Esophagus squamous epithelium (tissue), 5 donors: ENCODE measurements at regions not wholly inside any gene's neighbourhood (a gene's known extent, or its start where the extent isn't known, plus 50 kb on each side); places are given as distances from the start of the nearest gene placed in this dataset.

Source experiments
- DNase-seq: peaks from one replicate; lab custom pipeline; 2025; lab: John Stamatoyannopoulos, UW
- H3K27ac ChIP-seq, 4 donors: fragments of 200-600 bp; sonication (generic); one replicate each; pipeline ENCODE4 v1.5.1; 2016 to 2019; ENCODE audit warnings: mild to moderate bottlenecking in 1 of 4
- H3K27me3 ChIP-seq, 4 donors: fragments of 200-600 bp; sonication (generic); 1 replicate in 3 of 4; 2 replicates in 1 of 4; pipeline versions ENCODE4 v1.5.1 to v1.6.0; 2017 to 2021; ENCODE audit warnings: antibody characterized with exemption in 1 of 4
- H3K36me3 ChIP-seq, 3 donors: fragments of 200-600 bp; sonication (generic); one replicate each; pipeline ENCODE4 v1.5.1; 2016 to 2019
- H3K4me1 ChIP-seq, 3 donors: fragments of 200-600 bp; sonication (generic); one replicate each; pipeline ENCODE4 v1.5.1; 2017 to 2019
- H3K4me3 ChIP-seq, 4 donors: fragments of 200-600 bp; sonication (generic); 1 replicate in 3 of 4; 2 replicates in 1 of 4; pipeline ENCODE4 v1.5.1; 2016 to 2019; ENCODE audit warnings: mild to moderate bottlenecking in 2 of 4, moderate library complexity in 1 of 4
- H3K9me3 ChIP-seq, 3 donors: fragments of 200-600 bp; sonication (generic); one replicate each; pipeline ENCODE4 v1.5.1; 2016 to 2019
- POLR2A ChIP-seq, 4 donors: fragments of 450-650 bp; IDR thresholded peaks; one replicate each; pipeline ENCODE4 v1.6.1; 2017; ENCODE audit warnings: antibody characterized with exemption in 4 of 4, mild to moderate bottlenecking in 4 of 4, moderate library complexity in 3 of 4
- WGBS, 2 donors: methylation state at CpG; one replicate each; pipeline ENCODE4 v1.1.5; 2018; 5-methylcytosine and 5-hydroxymethylcytosine counted together
- intact Hi-C: fragments of 100-400 bp; cut with DNase I; formaldehyde crosslinking; loops from one replicate; pipeline ENCODE4 v1.15.0; 2022
- TF ChIP-seq, protein P1 (sequence below), 6 experiments: fragments of 450-650 bp in 4 of 6; fragments of 200-600 bp in 2 of 6; sonication (generic) in 2 of 6; IDR thresholded peaks; one replicate each; pipeline ENCODE4 v1.5.1; 2016 to 2019; ENCODE audit warnings: antibody characterized with exemption in 6 of 6, mild to moderate bottlenecking in 4 of 6, moderate library complexity in 4 of 6
- donor health status: DM: yes; HTN: yes; CAD: no.

DNA sequence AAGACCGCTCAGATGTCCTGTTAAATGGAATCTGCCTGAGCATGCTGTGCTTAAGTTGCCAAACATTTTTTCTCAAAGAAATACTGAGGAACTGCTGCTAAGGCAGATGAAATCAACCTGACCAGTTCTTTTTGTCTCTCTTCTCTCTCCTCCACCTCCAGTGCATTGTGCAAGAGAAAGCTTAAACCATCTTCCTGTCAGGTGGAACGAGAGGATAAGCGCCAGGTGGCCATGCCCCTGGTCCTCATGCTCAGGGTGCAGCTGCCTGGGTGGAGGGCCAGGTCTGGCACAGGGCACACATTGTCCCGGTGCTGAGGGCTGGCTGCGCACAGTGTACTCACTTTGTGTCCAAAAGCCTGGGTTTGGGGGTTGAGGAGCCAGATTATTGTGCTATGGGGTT, 176.2 kb upstream of the TP63 start:
- Histone ChIP-seq H3K36me3 (no peaks in the 10 kb centered on the region), H3K4me1 (peaks cover 0 to 38% (median 0%) of the 10 kb centered on the region in 3 donors), H3K4me3 (no peak overlapping the region), H3K9me3 (no peaks in the 10 kb centered on the region), H3K27ac (peak overlapping the region in 3 of 4 donors; percentile 42 to 45 (median 45)), H3K27me3 (no peaks in the 10 kb centered on the region)
- TF ChIP-seq POLR2A (IDR thresholded peaks at IDR 0.05) = no peak
- TF ChIP-seq, protein P1, sequence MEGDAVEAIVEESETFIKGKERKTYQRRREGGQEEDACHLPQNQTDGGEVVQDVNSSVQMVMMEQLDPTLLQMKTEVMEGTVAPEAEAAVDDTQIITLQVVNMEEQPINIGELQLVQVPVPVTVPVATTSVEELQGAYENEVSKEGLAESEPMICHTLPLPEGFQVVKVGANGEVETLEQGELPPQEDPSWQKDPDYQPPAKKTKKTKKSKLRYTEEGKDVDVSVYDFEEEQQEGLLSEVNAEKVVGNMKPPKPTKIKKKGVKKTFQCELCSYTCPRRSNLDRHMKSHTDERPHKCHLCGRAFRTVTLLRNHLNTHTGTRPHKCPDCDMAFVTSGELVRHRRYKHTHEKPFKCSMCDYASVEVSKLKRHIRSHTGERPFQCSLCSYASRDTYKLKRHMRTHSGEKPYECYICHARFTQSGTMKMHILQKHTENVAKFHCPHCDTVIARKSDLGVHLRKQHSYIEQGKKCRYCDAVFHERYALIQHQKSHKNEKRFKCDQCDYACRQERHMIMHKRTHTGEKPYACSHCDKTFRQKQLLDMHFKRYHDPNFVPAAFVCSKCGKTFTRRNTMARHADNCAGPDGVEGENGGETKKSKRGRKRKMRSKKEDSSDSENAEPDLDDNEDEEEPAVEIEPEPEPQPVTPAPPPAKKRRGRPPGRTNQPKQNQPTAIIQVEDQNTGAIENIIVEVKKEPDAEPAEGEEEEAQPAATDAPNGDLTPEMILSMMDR (IDR thresholded peaks at IDR 0.05) = no peak
- 42 to 47% methylated on average over 1 to 5 of the region's 5 CpGs for WGBS, 2 donors
- intact Hi-C loops = no loop called here
- DNase-seq = no peak

DNA sequence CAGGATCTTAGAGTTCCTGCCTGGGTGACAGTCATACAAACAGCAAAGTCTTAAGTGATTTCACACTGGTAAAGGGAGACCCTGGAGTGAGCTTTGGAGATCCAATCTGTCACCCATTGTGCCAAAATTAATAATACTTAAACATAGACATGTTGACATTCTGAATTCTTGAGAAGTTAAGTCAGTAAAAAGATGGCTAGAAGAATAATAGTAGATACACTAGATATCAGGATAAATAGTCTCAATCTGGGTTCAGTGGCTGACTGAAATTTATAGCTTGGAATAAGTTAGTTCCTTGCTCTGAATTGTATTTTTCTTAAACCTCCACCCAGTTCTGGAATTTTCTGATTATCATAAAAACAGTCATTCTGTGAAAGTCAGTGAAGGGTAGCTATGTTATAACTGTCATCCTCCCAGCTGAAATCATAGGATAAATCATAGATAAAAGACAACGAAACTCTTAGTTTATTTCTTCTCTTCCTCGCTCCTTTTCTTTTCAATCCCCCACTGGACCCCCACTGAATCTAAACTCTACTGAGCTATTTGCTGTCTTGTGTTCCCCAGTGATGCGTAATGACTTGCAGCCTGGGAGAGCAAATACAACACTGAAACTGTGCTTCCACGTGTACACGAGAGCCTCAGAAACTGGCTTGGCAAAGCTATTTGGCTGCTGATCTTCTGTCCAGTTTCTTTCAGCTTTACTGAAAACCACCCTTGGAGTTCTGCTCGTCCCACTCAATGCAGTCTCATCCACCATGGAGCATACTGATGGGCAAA, 175.4 kb upstream of the TP63 start:
- DNase-seq = no peak
- no peaks in the 10 kb centered on the region for H3K27me3 ChIP-seq
- WGBS, 2 donors = 72 to 77% methylated on average over 5 to 6 of the region's 6 CpGs
- peaks cover 0 to 37% (median 0%) of the 10 kb centered on the region in 3 donors for H3K4me1 ChIP-seq
- no peaks in the 10 kb centered on the region for H3K36me3 ChIP-seq
- H3K9me3 ChIP-seq = no peaks in the 10 kb centered on the region
- peak overlapping the region in 1 of 4 donors; percentile 45 for H3K27ac ChIP-seq
- H3K4me3 ChIP-seq = no peak overlapping the region
- TF ChIP-seq, protein P1 (IDR thresholded peaks at IDR 0.05) = no peak
- TF ChIP-seq POLR2A (IDR thresholded peaks at IDR 0.05) = no peak
- intact Hi-C loops = no loop called here

DNA sequence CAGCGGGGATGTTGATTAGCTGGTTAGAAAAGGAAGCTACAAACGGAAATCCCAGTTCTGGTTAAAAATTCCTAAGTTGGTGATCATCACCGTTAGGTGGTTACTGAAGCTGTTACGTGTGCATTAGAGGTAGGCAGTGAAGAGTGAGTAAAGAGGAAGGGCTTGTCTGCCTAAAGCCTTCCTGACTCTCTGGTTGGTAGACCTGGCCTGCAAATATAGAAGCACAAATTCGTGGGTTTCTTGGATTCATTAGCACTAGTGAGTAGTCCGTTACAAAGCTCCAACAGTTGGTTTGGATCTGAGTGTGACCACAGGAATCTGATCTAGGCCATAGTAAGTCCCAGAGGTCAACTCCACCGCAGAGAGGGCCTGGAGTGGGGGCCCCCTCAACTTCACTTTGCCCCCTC, 174.0 kb upstream of the TP63 start:
- Histone ChIP-seq H3K27me3 (no peaks in the 10 kb centered on the region), H3K27ac (no peak overlapping the region), H3K4me3 (no peak overlapping the region), H3K4me1 (peaks cover 0 to 28% (median 0%) of the 10 kb centered on the region in 3 donors), H3K9me3 (no peaks in the 10 kb centered on the region), H3K36me3 (no peaks in the 10 kb centered on the region)
- no peak for TF ChIP-seq POLR2A (IDR thresholded peaks at IDR 0.05)
- TF ChIP-seq, protein P1 (IDR thresholded peaks at IDR 0.05) = no peak
- WGBS, 2 donors = 80 to 82% methylated on average over 7 of the region's 7 CpGs
- intact Hi-C loops = no loop called here
- no peak for DNase-seq

DNA sequence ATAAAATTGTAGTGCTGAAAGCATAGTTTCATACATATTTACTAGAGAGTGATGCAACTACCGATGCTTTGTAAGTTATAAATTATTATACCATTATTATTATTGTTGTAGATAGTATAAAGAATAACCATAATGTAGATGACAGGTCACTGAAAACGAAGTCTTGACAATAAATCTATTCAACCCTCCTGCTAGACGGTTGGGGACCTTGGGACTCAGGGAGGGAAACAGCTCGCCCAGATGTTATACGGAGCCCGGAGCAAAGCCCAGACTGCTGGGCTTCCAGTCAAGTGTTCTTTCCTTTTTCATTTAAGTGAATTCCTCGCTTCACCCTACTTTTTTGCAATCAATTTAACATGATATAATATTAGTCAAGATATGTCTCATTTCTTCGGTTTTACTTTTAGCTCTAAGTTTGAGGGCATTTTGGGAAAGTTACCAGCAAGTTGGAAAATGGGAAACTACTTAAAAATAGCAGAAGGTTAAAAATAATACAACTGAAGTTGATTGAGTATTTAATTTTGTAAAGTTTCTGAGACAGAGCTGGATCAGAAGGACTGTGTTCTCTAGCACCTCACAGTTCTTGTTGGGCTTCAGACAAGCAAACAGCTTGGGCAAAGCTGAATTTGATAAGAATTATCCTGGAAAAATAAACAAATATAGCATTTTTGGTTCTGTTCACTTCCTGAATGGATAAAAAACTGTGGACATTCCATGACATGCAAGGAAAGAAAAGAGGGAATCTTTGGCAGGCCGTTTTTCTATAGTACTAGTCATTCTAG, 173.4 kb upstream of the TP63 start:
- Histone ChIP-seq H3K27ac (no peak overlapping the region), H3K9me3 (no peaks in the 10 kb centered on the region), H3K4me1 (peaks cover 0 to 28% (median 0%) of the 10 kb centered on the region in 3 donors), H3K4me3 (no peak overlapping the region), H3K27me3 (no peaks in the 10 kb centered on the region), H3K36me3 (no peaks in the 10 kb centered on the region)
- intact Hi-C loops = no loop called here
- TF ChIP-seq, protein P1 (IDR thresholded peaks at IDR 0.05) = no peak
- TF ChIP-seq POLR2A (IDR thresholded peaks at IDR 0.05) = no peak
- DNase-seq = no peak
- 79 to 86% methylated on average over 9 of the region's 9 CpGs for WGBS, 2 donors

DNA sequence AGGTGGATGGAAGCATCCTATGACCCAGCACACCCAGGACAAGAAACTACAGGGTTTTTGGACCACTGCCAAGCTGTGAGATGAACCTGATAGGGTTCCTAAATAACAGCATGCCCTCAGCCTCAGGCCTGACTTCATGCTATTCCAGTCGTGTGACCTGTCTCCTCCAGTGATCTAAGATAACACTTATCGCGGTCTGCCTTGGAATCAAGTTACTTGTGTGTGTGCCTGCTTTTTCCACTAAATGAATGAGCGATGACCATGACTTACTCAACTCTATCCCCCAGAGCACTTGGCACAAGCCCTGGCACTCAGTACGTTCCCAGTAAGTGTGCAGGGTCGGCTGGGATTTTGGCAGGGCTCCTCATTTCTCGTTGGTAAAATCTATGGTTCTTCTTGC, 172.7 kb upstream of the TP63 start:
- DNase-seq = no peak
- no peak overlapping the region for H3K4me3 ChIP-seq
- whole genome bisulfite sequencing, 2 donors = 34 to 40% methylated on average over 7 of the region's 7 CpGs
- H3K27ac ChIP-seq = no peak overlapping the region
- intact Hi-C loops = no loop called here
- H3K36me3 ChIP-seq = no peaks in the 10 kb centered on the region
- no peaks in the 10 kb centered on the region for H3K27me3 ChIP-seq
- H3K4me1 ChIP-seq = peaks cover 0 to 28% (median 0%) of the 10 kb centered on the region in 3 donors
- H3K9me3 ChIP-seq = no peaks in the 10 kb centered on the region
- TF ChIP-seq POLR2A (IDR thresholded peaks at IDR 0.05) = no peak
- TF ChIP-seq, protein P1 (IDR thresholded peaks at IDR 0.05) = no peak
